Ascending aorta (tissue), 2 donors: ENCODE measurements at regions not wholly inside any gene's neighbourhood (a gene's known extent, or its start where the extent isn't known, plus 50 kb on each side); places are given as distances from the start of the nearest gene placed in this dataset.

Source experiments
- DNase-seq, 2 donors: peaks; one replicate each; pipeline ENCODE4 v3.0.0-alpha.2; 2019; ENCODE audit warnings: low spot score in 2 of 2
- H3K27ac ChIP-seq, 2 donors: fragments of 200-600 bp; sonication (generic); one replicate each; pipeline ENCODE4 v1.5.1; 2016 to 2017; ENCODE audit warnings: mild to moderate bottlenecking in 1 of 2
- H3K27me3 ChIP-seq: fragments of 200-600 bp; sonication (generic); one replicate; pipeline ENCODE4 v1.5.1; 2017
- H3K36me3 ChIP-seq, 2 donors: fragments of 200-600 bp; sonication (generic); one replicate each; pipeline ENCODE4 v1.5.1; 2016
- H3K4me1 ChIP-seq, 2 donors: fragments of 200-600 bp; sonication (generic); one replicate each; pipeline ENCODE4 v1.5.1; 2016 to 2017; ENCODE audit warnings: mild to moderate bottlenecking in 1 of 2
- H3K4me3 ChIP-seq, 2 donors: fragments of 200-600 bp; sonication (generic); one replicate each; pipeline ENCODE4 v1.5.1; 2016 to 2017; ENCODE audit warnings: mild to moderate bottlenecking in 1 of 2
- H3K9me3 ChIP-seq, 2 donors: fragments of 200-600 bp; sonication (generic); one replicate each; pipeline ENCODE4 v1.5.1; 2016
- intact Hi-C: fragments of 100-400 bp; cut with DNase I; formaldehyde crosslinking; loops from one replicate; pipeline ENCODE4 v1.15.1; 2023
- TF ChIP-seq, protein P1 (sequence below), 3 experiments: fragments of 200-600 bp in 2 of 3; fragments of 450-650 bp in 1 of 3; sonication (generic) in 2 of 3; IDR thresholded peaks; one replicate each; pipeline ENCODE4 v1.5.1; 2016 to 2019; ENCODE audit warnings: antibody characterized with exemption in 3 of 3, mild to moderate bottlenecking in 1 of 3, moderate library complexity in 1 of 3

DNA sequence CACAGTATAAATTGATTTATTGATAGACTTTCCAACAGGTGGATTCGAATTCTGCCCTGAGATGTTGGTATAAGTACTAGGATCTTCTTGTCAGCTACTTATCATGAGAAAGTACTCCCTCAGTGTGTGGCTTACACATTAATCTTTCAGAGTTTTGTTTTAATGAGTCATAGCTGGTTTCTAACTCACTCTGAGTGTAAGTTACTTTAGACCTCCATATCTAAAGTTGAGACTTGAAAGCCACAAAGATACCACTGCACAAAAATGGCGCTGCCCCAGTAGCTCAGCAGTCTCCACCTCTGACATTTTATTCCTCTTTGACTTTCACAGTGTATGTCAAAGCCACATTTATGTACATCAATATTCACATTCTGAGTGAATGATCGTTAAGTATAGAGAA is 318.5 kb downstream of the ARAP2 start:
- H3K4me1 ChIP-seq = no peaks in the 10 kb centered on the region
- H3K4me3 ChIP-seq = no peak overlapping the region
- H3K27ac ChIP-seq = no peak overlapping the region
- intact Hi-C loops = no loop called here
- DNase-seq = no peak
- H3K9me3 ChIP-seq = no peaks in the 10 kb centered on the region
- no peaks in the 10 kb centered on the region for H3K27me3 ChIP-seq
- TF ChIP-seq, protein P1, sequence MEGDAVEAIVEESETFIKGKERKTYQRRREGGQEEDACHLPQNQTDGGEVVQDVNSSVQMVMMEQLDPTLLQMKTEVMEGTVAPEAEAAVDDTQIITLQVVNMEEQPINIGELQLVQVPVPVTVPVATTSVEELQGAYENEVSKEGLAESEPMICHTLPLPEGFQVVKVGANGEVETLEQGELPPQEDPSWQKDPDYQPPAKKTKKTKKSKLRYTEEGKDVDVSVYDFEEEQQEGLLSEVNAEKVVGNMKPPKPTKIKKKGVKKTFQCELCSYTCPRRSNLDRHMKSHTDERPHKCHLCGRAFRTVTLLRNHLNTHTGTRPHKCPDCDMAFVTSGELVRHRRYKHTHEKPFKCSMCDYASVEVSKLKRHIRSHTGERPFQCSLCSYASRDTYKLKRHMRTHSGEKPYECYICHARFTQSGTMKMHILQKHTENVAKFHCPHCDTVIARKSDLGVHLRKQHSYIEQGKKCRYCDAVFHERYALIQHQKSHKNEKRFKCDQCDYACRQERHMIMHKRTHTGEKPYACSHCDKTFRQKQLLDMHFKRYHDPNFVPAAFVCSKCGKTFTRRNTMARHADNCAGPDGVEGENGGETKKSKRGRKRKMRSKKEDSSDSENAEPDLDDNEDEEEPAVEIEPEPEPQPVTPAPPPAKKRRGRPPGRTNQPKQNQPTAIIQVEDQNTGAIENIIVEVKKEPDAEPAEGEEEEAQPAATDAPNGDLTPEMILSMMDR (IDR thresholded peaks at IDR 0.05) = no peak
- no peaks in the 10 kb centered on the region for H3K36me3 ChIP-seq

DNA sequence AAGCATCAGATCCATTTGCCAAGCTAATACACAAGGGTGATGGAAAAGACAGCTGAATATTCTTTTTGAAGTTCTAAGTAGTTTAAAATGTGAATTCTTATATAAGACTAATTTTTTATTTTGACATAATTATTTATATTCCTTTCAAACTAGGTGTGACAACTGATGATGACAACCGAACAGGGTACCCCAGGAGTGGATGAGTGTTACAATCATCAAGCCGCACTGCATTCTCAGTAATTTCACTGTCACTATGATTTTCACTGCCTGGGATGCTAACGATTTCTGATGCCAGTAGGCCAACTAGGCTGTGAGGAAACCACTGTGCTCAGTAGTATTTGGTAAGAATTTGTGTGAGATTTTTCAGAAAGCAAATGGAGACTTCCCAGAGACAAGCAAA is 317.5 kb downstream of the ARAP2 start:
- TF ChIP-seq, protein P1 (IDR thresholded peaks at IDR 0.05) = no peak
- H3K9me3 ChIP-seq = no peaks in the 10 kb centered on the region

DNA sequence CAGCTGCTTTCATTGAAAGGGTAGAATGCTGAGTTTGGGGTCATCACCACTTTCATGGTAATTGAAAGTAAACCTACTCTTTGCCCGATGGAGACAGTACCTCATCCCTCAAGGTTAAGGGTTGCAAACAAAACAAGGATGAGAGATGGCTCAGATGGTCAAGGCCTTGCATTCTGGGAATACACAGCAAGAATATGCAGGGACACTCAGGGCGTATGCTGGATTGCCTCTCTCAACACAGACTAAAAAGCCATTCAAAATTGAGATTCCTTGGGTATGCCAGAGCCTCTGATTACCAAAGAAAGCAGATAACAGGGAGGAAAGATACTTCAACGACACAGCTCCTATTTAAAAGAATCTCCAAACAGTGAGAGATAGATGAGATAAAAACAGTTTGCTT is 310.4 kb downstream of the ARAP2 start:
- no peak overlapping the region for H3K4me3 ChIP-seq
- no peaks in the 10 kb centered on the region for H3K4me1 ChIP-seq
- H3K36me3 ChIP-seq = no peaks in the 10 kb centered on the region
- no peaks in the 10 kb centered on the region for H3K9me3 ChIP-seq
- TF ChIP-seq, protein P1 (IDR thresholded peaks at IDR 0.05) = no peak
- H3K27ac ChIP-seq = no peak overlapping the region
- intact Hi-C loops = no loop called here
- H3K27me3 ChIP-seq = no peaks in the 10 kb centered on the region
- no peak for DNase-seq

More for the DNA sequence above, 317.5 kb downstream of the ARAP2 start:
- intact Hi-C loops = no loop called here
- DNase-seq = no peak
- Histone ChIP-seq H3K4me3 (no peak overlapping the region), H3K36me3 (no peaks in the 10 kb centered on the region), H3K4me1 (no peaks in the 10 kb centered on the region), H3K27me3 (no peaks in the 10 kb centered on the region), H3K27ac (no peak overlapping the region)

DNA sequence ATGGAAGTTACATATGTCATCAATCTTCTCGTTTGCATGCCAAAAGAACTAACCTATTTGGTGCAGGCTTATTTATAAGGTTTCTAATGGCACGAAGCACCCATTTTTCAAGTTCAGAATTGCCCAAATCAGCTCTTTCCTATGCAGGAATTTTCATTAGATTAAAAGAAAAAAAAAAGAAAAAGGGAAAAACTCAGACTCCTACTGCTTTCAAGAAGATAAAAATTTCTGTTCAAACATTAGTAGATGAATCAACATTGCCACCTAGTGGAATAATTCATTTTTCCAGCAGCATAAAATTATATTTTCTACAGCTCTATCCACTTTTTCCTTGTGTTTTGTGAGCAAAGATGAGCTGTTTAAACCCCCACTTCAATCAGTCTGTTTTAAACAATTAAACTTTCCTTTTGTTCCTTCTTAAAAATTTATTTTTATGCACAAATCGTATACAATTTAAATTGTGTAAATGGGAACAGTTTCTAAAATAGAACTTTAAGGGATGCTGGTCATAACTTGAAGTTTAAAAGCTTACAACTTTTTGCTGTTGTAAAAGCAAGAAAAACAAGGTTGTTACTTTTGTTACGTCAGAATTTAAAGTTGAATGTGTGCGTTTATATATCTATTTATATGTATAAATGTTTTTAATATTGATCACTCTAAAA is 309.9 kb downstream of the ARAP2 start:
- no peaks in the 10 kb centered on the region for H3K27me3 ChIP-seq
- TF ChIP-seq, protein P1 (IDR thresholded peaks at IDR 0.05) = peak in 2 of 3 experiments; percentile 28 to 43
- no peak overlapping the region for H3K4me3 ChIP-seq
- no peaks in the 10 kb centered on the region for H3K4me1 ChIP-seq
- intact Hi-C loops = no loop called here
- H3K36me3 ChIP-seq = no peaks in the 10 kb centered on the region
- no peak for DNase-seq
- no peaks in the 10 kb centered on the region for H3K9me3 ChIP-seq
- no peak overlapping the region for H3K27ac ChIP-seq

DNA sequence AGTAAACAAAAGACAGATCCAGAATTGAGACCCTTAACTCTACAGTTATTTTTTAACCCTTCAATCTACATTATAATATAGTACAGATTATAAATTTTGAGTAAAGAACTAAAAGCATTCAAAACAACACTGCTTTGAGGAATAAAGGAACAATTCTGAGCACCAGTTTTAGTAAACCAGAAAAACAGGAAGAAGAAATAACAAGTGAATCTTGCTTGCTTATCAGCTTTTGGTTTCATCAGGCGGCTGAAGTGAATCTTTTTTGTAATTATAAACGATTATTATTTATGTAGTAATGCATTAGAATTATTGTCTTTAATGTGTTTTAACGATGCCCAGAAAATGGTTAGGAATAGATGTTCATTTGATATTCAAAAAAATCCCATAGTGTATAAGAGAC is 305.4 kb downstream of the ARAP2 start:
- no peaks in the 10 kb centered on the region for H3K4me1 ChIP-seq
- DNase-seq = no peak
- H3K4me3 ChIP-seq = no peak overlapping the region
- intact Hi-C loops = no loop called here
- no peaks in the 10 kb centered on the region for H3K27me3 ChIP-seq
- TF ChIP-seq, protein P1 (IDR thresholded peaks at IDR 0.05) = no peak
- no peaks in the 10 kb centered on the region for H3K9me3 ChIP-seq
- no peaks in the 10 kb centered on the region for H3K36me3 ChIP-seq
- H3K27ac ChIP-seq = no peak overlapping the region

DNA sequence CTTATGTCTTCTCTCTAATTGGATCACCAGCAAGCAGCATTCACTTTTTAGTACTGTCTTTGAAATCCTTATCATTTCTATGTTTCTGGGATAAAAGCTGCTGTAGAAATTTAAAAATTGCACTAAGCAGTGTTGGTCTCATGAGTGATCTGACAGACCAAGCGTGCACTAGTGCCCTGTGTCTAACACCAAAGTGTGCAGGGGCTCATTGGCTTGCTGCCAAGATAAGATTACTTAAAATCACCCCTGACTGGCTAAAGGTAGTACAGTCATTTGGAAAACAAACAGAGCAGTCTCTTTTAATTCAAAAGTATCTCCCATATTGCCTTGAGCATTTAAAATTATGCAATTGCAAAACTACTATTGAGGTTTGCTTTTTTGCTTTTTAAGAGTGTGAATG is 304.6 kb downstream of the ARAP2 start:
- H3K36me3 ChIP-seq = no peaks in the 10 kb centered on the region
- TF ChIP-seq, protein P1 (IDR thresholded peaks at IDR 0.05) = no peak
- no peak overlapping the region for H3K4me3 ChIP-seq
- H3K9me3 ChIP-seq = no peaks in the 10 kb centered on the region
- H3K27ac ChIP-seq = no peak overlapping the region
- intact Hi-C loops = no loop called here
- H3K27me3 ChIP-seq = no peaks in the 10 kb centered on the region
- H3K4me1 ChIP-seq = no peaks in the 10 kb centered on the region
- DNase-seq = no peak
